Activated CD4-positive, CD25-positive, alpha-beta regulatory T cell (primary cell): ENCODE measurements at regions not wholly inside any gene's neighbourhood (a gene's known extent, or its start where the extent isn't known, plus 50 kb on each side); places are given as distances from the start of the nearest gene placed in this dataset.
"Not testable (repeated sequence)": the region's sequence is repeated elsewhere in the genome, so short reads cannot be mapped to it uniquely, and the experiment has no call there.

ENCODE experiments used
- DNase-seq, 4 experiments: peaks; one replicate each; lab custom pipeline; 2025; lab: John Stamatoyannopoulos, UW

GRCh38 chr10:63921908-63922467, 400.8 kb downstream of the REEP3 start:
- DNase-seq = no peak

GRCh38 chr10:63922468-63923284, 401.5 kb downstream of the REEP3 start:
- DNase-seq = no peak

GRCh38 chr10:63929831-63930467, 408.7 kb downstream of the REEP3 start:
- no peak for DNase-seq

GRCh38 chr10:63930584-63930983, 409.4 kb downstream of the REEP3 start:
- DNase-seq = no peak

GRCh38 chr10:63935705-63936104, 414.5 kb downstream of the REEP3 start:
- DNase-seq = no peak

- no peak for DNase-seq
Measured at GRCh38 chr10:63940277-63940922, 419.2 kb downstream of the REEP3 start.

GRCh38 chr10:63964406-63964805, 443.2 kb downstream of the REEP3 start:
- no peak for DNase-seq

- no peak for DNase-seq
Measured at GRCh38 chr10:63965846-63966245, 444.6 kb downstream of the REEP3 start.

- DNase-seq = no peak
Measured at GRCh38 chr10:63972949-63973827, 452.0 kb downstream of the REEP3 start.

GRCh38 chr10:63976538-63976937, 455.3 kb downstream of the REEP3 start:
- DNase-seq = no peak

- DNase-seq = no peak
Measured at GRCh38 chr10:63977329-63977923, 456.2 kb downstream of the REEP3 start.

GRCh38 chr10:63980870-63981269, 459.7 kb downstream of the REEP3 start:
- not testable (repeated sequence) for DNase-seq

GRCh38 chr10:63984061-63984460, 462.9 kb downstream of the REEP3 start:
- DNase-seq = not testable (repeated sequence)

GRCh38 chr10:63986536-63986935, 465.3 kb downstream of the REEP3 start:
- DNase-seq = no peak

GRCh38 chr10:63987212-63987611, 466.0 kb downstream of the REEP3 start:
- DNase-seq = no peak

GRCh38 chr10:63994371-63994770, 473.2 kb downstream of the REEP3 start:
- no peak for DNase-seq

- no peak for DNase-seq
Measured at GRCh38 chr10:64007157-64007556, 486.0 kb downstream of the REEP3 start.

GRCh38 chr10:64010711-64011110, 489.5 kb downstream of the REEP3 start:
- no peak for DNase-seq

- no peak for DNase-seq
Measured at GRCh38 chr10:64011912-64012714, 490.9 kb downstream of the REEP3 start.

GRCh38 chr10:64014281-64014680, 493.1 kb downstream of the REEP3 start:
- no peak for DNase-seq
